HCT116 (cell line): ENCODE measurements at regions not wholly inside any gene's neighbourhood (a gene's known extent, or its start where the extent isn't known, plus 50 kb on each side); places are given as distances from the start of the nearest gene placed in this dataset.

Source experiments
- ATAC-seq: fragments of 200-7000 bp; cut with Tn5 transposase; 2 replicates; pipeline ENCODE4 v1.9.1; 2020; ENCODE audit warnings: mild to moderate bottlenecking, moderate library complexity
- BruUV-seq: library from RNA; stranded (reverse); fragments of 400-500 nt; replicated peaks from 2 replicates; lab custom pipeline; 2021; lab: Mats Ljungman, UMichigan
- CTCF ChIA-PET: fragments of 300-600 bp; sonication (Branson Sonifier 250); formaldehyde crosslinking; loops from one replicate; lab custom pipeline; 2021; ENCODE audit warnings: antibody characterized with exemption; lab: Charles Lee
- POLR2A ChIA-PET: fragments of 300-600, 350-600 bp; sonication (Branson Sonifier 250); formaldehyde crosslinking; loops from one replicate; lab custom pipeline; 2021; ENCODE audit warnings: antibody characterized with exemption; lab: Charles Lee
- RAD21 ChIA-PET, 2 experiments: fragments of 300-600 bp; sonication (Branson Sonifier 250); formaldehyde crosslinking; loops; one replicate each; lab custom pipeline; 2023; ENCODE audit warnings: low total read pairs in 2 of 2; ENCODE audit not compliant: uncharacterized antibody in 2 of 2, unreplicated experiment in 2 of 2, low non-redundant PET in 1 of 2; lab: Charles Lee
- DNase-seq: peaks from one replicate; pipeline ENCODE4 v3.0.0-alpha.2; 2010; ENCODE audit warnings: low read depth, low spot score
- H2AFZ ChIP-seq: fragments of 200-600 bp; shearing (Covaris generic), sonication (generic); 2 replicates; pipeline ENCODE4 v1.6.1; 2017; ENCODE audit warnings: low read depth, mixed run types, mixed read lengths, antibody characterized with exemption, low read length; ENCODE audit not compliant: poor library complexity, severe bottlenecking
- H3K27ac ChIP-seq: 2 replicates; pipeline ENCODE4 v1.5.1; 2012; ENCODE audit warnings: low read depth, low read length
- H3K27me3 ChIP-seq: fragments of 200-600 bp; sonication (generic); 2 replicates; pipeline ENCODE4 v1.6.1; 2016; ENCODE audit warnings: mixed run types, low read length, mixed read lengths; ENCODE audit not compliant: insufficient read depth
- H3K36me3 ChIP-seq, 2 experiments: fragments of 200-500 bp in 1 of 2; fragments of 200-600 bp in 1 of 2; sonication (Bioruptor generic) in 1 of 2; sonication (generic) in 1 of 2; 2 replicates each; pipeline versions ENCODE4 v1.5.1 to v1.6.1; 2014 to 2016; ENCODE audit warnings: low read length in 2 of 2, inconsistent platforms in 1 of 2, mixed read lengths in 1 of 2, mixed run types in 1 of 2; ENCODE audit not compliant: insufficient read depth in 2 of 2, control insufficient read depth in 1 of 2
- H3K4me1 ChIP-seq, 2 experiments: fragments of 200-600 bp in 1 of 2; sonication (generic) in 1 of 2; 2 replicates each; pipeline versions ENCODE4 v1.5.1 to v1.6.1; 2012 to 2017; ENCODE audit warnings: low read length in 2 of 2, inconsistent platforms in 1 of 2, mild to moderate bottlenecking in 1 of 2, mixed read lengths in 1 of 2, mixed run types in 1 of 2, moderate library complexity in 1 of 2; ENCODE audit not compliant: insufficient read depth in 2 of 2, control insufficient read depth in 1 of 2
- H3K4me2 ChIP-seq: fragments of 200-600 bp; sonication (generic); 2 replicates; pipeline ENCODE4 v1.6.1; 2017; ENCODE audit warnings: mixed run types, low read length, mixed read lengths
- H3K4me3 ChIP-seq, 2 experiments: fragments of 200-600 bp in 1 of 2; sonication (generic) in 1 of 2; replicated peaks in 1 of 2; 2 replicates each; pipeline ENCODE4 v1.5.1; 2011 to 2016; ENCODE audit warnings: low read length in 2 of 2, control low read depth in 1 of 2, low read depth in 1 of 2, mild to moderate bottlenecking in 1 of 2, mixed read lengths in 1 of 2, mixed run types in 1 of 2
- H3K79me2 ChIP-seq: fragments of 200-600 bp; sonication (generic); 2 replicates; pipeline ENCODE4 v1.6.1; 2017; ENCODE audit warnings: mild to moderate bottlenecking, mixed run types, low read length, moderate library complexity, mixed read lengths; ENCODE audit not compliant: insufficient read depth
- H3K9ac ChIP-seq: fragments of 200-600 bp; sonication (generic); 2 replicates; pipeline ENCODE4 v1.6.1; 2016; ENCODE audit warnings: low read length, mixed read lengths
- H3K9me2 ChIP-seq: fragments of 200-600 bp; sonication (generic), shearing (Covaris generic); 2 replicates; pipeline ENCODE4 v1.6.1; 2017; ENCODE audit warnings: mixed run types, mild to moderate bottlenecking, moderate library complexity; ENCODE audit not compliant: insufficient read depth
- H3K9me3 ChIP-seq, 2 experiments: fragments of 200-500 bp in 1 of 2; fragments of 200-600 bp in 1 of 2; sonication (Bioruptor generic) in 1 of 2; sonication (generic) in 1 of 2; 2 replicates each; pipeline ENCODE4 v1.6.1; 2014 to 2017; ENCODE audit warnings: low read length in 2 of 2, mixed read lengths in 2 of 2, inconsistent platforms in 1 of 2, low read depth in 1 of 2, mild to moderate bottlenecking in 1 of 2, mixed run types in 1 of 2, moderate library complexity in 1 of 2; ENCODE audit not compliant: control insufficient read depth in 1 of 2, insufficient read depth in 1 of 2
- H4K20me1 ChIP-seq: fragments of 200-600 bp; sonication (generic), shearing (Covaris generic); 2 replicates; pipeline ENCODE4 v1.6.1; 2017; ENCODE audit warnings: mixed run types, mild to moderate bottlenecking, moderate library complexity; ENCODE audit not compliant: insufficient read depth
- ATF3 ChIP-seq: IDR thresholded peaks from 2 replicates; pipeline ENCODE4 v1.6.1; 2012
- CBX3 ChIP-seq: IDR thresholded peaks from 2 replicates; pipeline ENCODE4 v1.6.1; 2012; ENCODE audit warnings: low read depth
- CEBPB ChIP-seq: IDR thresholded peaks from 2 replicates; pipeline ENCODE4 v1.6.1; 2012; ENCODE audit warnings: low read depth
- EGR1 ChIP-seq: IDR thresholded peaks from 2 replicates; pipeline ENCODE4 v1.6.1; 2012; ENCODE audit warnings: low read depth
- ELF1 ChIP-seq: IDR thresholded peaks from 2 replicates; pipeline ENCODE4 v1.6.1; 2012; ENCODE audit warnings: low read depth, borderline replicate concordance
- EZH2 ChIP-seq: fragments of 200-600 bp; sonication (generic); IDR thresholded peaks from 2 replicates; pipeline ENCODE4 v1.6.1; 2017; ENCODE audit warnings: antibody characterized with exemption, mixed run types
- FOSL1 ChIP-seq: IDR thresholded peaks from 2 replicates; pipeline ENCODE4 v1.6.1; 2012; ENCODE audit warnings: low read depth
- POLR2AphosphoS5 ChIP-seq: IDR thresholded peaks from 2 replicates; pipeline ENCODE4 v1.6.1; 2011; ENCODE audit warnings: mild to moderate bottlenecking, low read depth, low read length, moderate library complexity
- RAD21 ChIP-seq: IDR thresholded peaks from 2 replicates; pipeline ENCODE4 v1.6.1; 2012; ENCODE audit warnings: low read depth, mild to moderate bottlenecking
- REST ChIP-seq: IDR thresholded peaks from 2 replicates; pipeline ENCODE4 v1.6.1; 2012; ENCODE audit warnings: low read depth
- SIN3A ChIP-seq: IDR thresholded peaks from 2 replicates; pipeline ENCODE4 v1.6.1; 2012; ENCODE audit warnings: low read depth
- SRF ChIP-seq: IDR thresholded peaks from 2 replicates; pipeline ENCODE4 v1.6.1; 2012; ENCODE audit warnings: low read depth
- ZFX ChIP-seq: fragments of 450-650 bp; IDR thresholded peaks from 2 replicates; pipeline ENCODE4 v1.6.1; 2017
- intact Hi-C: fragments of 100-400 bp; cut with micrococcal nuclease; formaldehyde crosslinking; loops from 2 replicates; pipeline ENCODE4 v1.10.0; 2022
- TF ChIP-seq, protein P1 (sequence below): IDR thresholded peaks from 2 replicates; pipeline ENCODE4 v1.6.1; 2012
- TF ChIP-seq, protein P2 (sequence below): IDR thresholded peaks from 2 replicates; pipeline ENCODE4 v1.6.1; 2011; ENCODE audit warnings: mild to moderate bottlenecking, low read length, moderate library complexity; ENCODE audit not compliant: insufficient replicate concordance; ENCODE audit errors: extremely low read depth

GRCh38 chr5:167319243-167319642, 972.2 kb upstream of the WWC1 start:
- RAD21 ChIA-PET: no interaction called here

More at GRCh38 chr5:167319243-167319642, 972.2 kb upstream of the WWC1 start:
- Histone ChIP-seq H4K20me1 (no peaks in the 10 kb centered on the region), H3K4me2 (no peak overlapping the region), H2AFZ (no peak overlapping the region), H3K9me2 (no peaks in the 10 kb centered on the region), H3K4me1 (no peaks in the 10 kb centered on the region), H3K27ac (no peak overlapping the region), H3K4me3 (no peak overlapping the region), H3K79me2 (no peaks in the 10 kb centered on the region), H3K27me3 (no peaks in the 10 kb centered on the region), H3K9ac (no peak overlapping the region), H3K9me3 (peaks cover 3 to 20% of the 10 kb centered on the region in 2 experiments; a peak in 2 of 4 replicates), H3K36me3 (no peaks in the 10 kb centered on the region)
- BruUV-seq: no TSS peak
- ATAC-seq (no peak), DNase-seq (no peak)
- TF ChIP-seq ZFX (no peak), SRF (no peak), REST (no peak), CBX3 (no peak), EGR1 (no peak), CEBPB (no peak), POLR2AphosphoS5 (no peak), EZH2 (no peak), SIN3A (no peak), ATF3 (no peak), ELF1 (no peak), RAD21 (no peak), FOSL1 (no peak)
- TF ChIP-seq, protein P1, sequence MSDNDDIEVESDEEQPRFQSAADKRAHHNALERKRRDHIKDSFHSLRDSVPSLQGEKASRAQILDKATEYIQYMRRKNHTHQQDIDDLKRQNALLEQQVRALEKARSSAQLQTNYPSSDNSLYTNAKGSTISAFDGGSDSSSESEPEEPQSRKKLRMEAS: no peak
- TF ChIP-seq, protein P2, sequence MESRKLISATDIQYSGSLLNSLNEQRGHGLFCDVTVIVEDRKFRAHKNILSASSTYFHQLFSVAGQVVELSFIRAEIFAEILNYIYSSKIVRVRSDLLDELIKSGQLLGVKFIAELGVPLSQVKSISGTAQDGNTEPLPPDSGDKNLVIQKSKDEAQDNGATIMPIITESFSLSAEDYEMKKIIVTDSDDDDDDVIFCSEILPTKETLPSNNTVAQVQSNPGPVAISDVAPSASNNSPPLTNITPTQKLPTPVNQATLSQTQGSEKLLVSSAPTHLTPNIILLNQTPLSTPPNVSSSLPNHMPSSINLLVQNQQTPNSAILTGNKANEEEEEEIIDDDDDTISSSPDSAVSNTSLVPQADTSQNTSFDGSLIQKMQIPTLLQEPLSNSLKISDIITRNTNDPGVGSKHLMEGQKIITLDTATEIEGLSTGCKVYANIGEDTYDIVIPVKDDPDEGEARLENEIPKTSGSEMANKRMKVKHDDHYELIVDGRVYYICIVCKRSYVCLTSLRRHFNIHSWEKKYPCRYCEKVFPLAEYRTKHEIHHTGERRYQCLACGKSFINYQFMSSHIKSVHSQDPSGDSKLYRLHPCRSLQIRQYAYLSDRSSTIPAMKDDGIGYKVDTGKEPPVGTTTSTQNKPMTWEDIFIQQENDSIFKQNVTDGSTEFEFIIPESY: no peak
- ChIA-PET CTCF (no interaction called here), POLR2A (no interaction called here)
- intact Hi-C loops: no loop called here
